Erythroblast (primary cell): ENCODE measurements at regions not wholly inside any gene's neighbourhood (a gene's known extent, or its start where the extent isn't known, plus 50 kb on each side); places are given as distances from the start of the nearest gene placed in this dataset.
"Not testable (repeated sequence)": the region's sequence is repeated elsewhere in the genome, so short reads cannot be mapped to it uniquely, and the experiment has no call there.

Experiments used
- DNase-seq, 2 experiments: peaks; one replicate each; lab custom pipeline; 2025; lab: John Stamatoyannopoulos, UW
- GATA1 ChIP-seq: IDR thresholded peaks from 2 replicates; pipeline ENCODE4 v1.6.1; 2011; ENCODE audit warnings: low read depth, mild to moderate bottlenecking, control low read depth, low read length, moderate library complexity
- POLR2A ChIP-seq: IDR thresholded peaks from 2 replicates; pipeline ENCODE4 v1.6.1; 2011; ENCODE audit warnings: mild to moderate bottlenecking, low read length

GRCh38 chr13:111493468-111493867 lies 173.0 kb downstream of the TEX29 start:
- no peak for DNase-seq
- TF ChIP-seq GATA1 (no peak), POLR2A (no peak)

- TF ChIP-seq GATA1 (no peak), POLR2A (no peak)
- no peak for DNase-seq
Observed at GRCh38 chr13:111494641-111495040, 174.2 kb downstream of the TEX29 start.

- not testable (repeated sequence) for DNase-seq
Observed at GRCh38 chr13:111501596-111502535, 181.4 kb downstream of the TEX29 start.

GRCh38 chr13:111502957-111503356 lies 182.5 kb downstream of the TEX29 start:
- DNase-seq, result no peak
- TF ChIP-seq POLR2A (no peak), GATA1 (no peak)

GRCh38 chr13:111503376-111503775 lies 182.9 kb downstream of the TEX29 start:
- DNase-seq, result no peak
- TF ChIP-seq GATA1, result no peak
- no peak for TF ChIP-seq POLR2A

GRCh38 chr13:111503905-111504695 lies 183.7 kb downstream of the TEX29 start:
- no peak for TF ChIP-seq POLR2A
- TF ChIP-seq GATA1, result no peak
- no peak for DNase-seq

GRCh38 chr13:111505175-111505777 lies 184.8 kb downstream of the TEX29 start:
- DNase-seq, result peak in 1 of 2 experiments; percentile 11
- TF ChIP-seq GATA1, result no peak

- DNase-seq, result no peak
Observed at GRCh38 chr13:111506125-111506524, 185.7 kb downstream of the TEX29 start.

GRCh38 chr13:111506621-111507020 lies 186.2 kb downstream of the TEX29 start:
- DNase-seq, result no peak

More at GRCh38 chr13:111506125-111506524, 185.7 kb downstream of the TEX29 start:
- TF ChIP-seq POLR2A (no peak), GATA1 (no peak)

GRCh38 chr13:111508164-111508870 lies 187.9 kb downstream of the TEX29 start:
- no peak for DNase-seq
- no peak for TF ChIP-seq POLR2A
- TF ChIP-seq GATA1, result no peak

More at GRCh38 chr13:111506621-111507020, 186.2 kb downstream of the TEX29 start:
- no peak for TF ChIP-seq GATA1
- TF ChIP-seq POLR2A, result no peak

GRCh38 chr13:111508902-111509509 lies 188.6 kb downstream of the TEX29 start:
- no peak for TF ChIP-seq GATA1
- TF ChIP-seq POLR2A, result no peak
- DNase-seq, result no peak

GRCh38 chr13:111510502-111511218 lies 190.2 kb downstream of the TEX29 start:
- TF ChIP-seq POLR2A (no peak), GATA1 (no peak)
- no peak for DNase-seq
